ENCODE measurements at regions not wholly inside any gene's neighbourhood (a gene's known extent, or its start where the extent isn't known, plus 50 kb on each side); places are given as distances from the start of the nearest gene placed in this dataset.
A peak's percentile ranks its signal among the peaks of the same experiment; 100 is the strongest.
"Not testable (repeated sequence)": the region's sequence is repeated elsewhere in the genome, so short reads cannot be mapped to it uniquely, and the experiment has no call there.

DNA sequence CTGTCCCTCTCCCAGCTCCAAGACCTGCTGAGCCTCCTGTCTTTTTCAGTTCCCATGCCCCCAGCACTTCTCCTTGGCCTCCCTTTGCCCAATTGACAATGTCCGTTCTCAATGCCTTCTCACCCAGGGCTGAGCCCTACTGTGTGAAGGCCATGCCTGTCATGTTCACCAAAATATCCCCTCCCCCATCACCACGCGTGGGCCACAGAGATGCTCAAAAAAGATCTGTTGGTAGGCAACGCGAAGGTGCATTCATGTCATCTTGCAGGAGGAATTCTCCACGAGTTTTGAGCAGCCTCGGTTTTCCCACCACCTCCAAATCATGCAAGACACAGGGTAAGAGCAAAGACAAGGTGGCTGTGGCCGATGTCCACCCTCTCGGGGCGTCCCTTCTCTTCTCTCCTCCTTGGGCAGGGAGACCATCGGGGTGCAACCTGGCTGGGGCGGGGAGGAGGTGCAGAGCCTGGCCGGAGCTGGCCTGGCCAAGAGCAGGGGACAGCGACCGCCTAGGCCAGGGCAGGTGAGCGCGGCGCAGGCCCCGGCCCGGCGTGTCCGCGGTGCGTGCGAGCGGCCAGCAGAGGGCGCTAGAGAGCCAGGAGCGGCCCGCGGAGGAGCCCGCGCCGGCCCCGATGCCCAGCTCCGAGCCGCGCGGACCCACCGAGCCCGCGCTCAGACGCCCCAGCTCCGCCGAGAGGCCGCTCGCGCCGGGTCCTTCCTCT is 56.3 kb upstream of the KRTAP5-11 start:
- DNase-seq (ENCODE audit: low spot score): peak; percentile 15

DNA sequence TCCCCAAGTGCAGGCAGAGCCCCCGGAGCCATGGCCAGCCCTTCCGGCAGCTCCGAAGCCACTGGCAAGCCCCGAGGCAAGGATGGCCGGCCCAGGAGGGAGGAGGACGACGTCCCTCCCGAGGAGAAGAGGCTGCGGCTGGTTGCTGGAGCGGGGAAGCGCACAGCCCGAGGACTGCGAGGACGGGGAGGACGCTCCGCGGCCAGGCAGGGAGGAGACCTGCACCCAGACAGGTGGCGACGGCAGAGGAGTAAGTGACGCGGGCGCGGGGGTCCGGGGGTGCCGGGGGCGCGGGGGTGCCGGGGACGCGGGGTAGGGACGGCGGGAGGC is 56.8 kb upstream of the KRTAP5-11 start:
- DNase-seq (ENCODE audit: low spot score): not testable (repeated sequence)

DNA sequence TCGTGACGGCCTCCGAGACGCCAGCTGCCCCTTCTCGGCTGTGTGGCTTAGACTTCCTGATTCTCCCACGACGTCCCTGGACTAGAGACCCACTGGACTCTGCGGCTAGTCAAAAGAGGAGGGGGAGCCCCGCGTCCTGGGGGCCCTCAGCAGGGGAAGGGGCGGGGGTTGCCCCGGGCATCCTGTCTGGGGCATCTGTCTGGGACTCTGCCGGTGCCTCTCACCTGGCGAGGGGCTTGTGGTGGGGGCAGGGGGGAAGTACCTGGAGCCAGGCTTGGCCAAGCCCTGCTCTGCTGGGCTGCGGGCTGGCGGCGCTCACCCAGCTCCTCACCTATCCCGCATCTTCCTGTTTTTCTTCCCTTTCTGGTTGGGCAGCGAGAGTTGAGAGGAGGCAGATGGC is 57.2 kb upstream of the KRTAP5-11 start:
- not testable (repeated sequence) for DNase-seq (ENCODE audit: low spot score)

DNA sequence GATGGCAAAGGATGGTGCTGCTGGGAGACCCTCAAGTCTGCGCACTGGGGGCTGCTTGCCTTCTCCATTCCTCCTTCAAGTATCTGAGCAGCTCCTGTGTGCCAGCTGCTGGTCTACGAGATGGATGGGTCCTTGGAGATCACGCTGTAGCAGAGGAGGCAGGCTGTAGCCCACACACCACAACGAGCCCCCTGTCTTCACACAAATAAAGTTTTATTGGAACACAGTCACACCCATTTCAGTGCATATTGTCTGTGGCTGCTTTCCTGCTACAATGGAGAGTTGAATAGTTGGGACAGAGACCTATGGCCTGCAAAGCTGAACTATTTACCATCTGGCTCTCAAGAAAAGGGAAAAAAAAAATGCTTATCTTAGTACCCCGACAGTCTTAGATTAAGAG is 64.4 kb upstream of the KRTAP5-11 start:
- DNase-seq (ENCODE audit: low spot score): not testable (repeated sequence)

DNA sequence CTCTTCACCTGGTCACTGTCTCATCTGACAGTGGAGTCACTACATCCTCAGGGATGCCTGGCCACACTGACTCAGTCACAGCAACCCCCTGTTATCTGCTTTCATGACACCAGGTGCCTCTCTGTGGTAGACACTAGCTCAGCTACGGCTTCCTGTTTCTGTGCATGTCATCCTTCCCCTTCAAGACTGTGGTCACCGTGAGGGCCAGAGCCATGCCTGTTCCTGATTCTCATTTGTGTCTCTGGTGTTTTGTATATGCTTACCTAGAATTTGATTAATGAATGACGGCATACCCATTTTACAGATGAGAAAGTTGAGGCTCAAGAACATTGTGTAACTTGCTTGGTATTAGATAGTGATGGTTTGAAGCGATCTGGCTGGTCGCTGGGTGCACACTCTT is 70.3 kb upstream of the KRTAP5-11 start:
- not testable (repeated sequence) for DNase-seq (ENCODE audit: low spot score)

DNA sequence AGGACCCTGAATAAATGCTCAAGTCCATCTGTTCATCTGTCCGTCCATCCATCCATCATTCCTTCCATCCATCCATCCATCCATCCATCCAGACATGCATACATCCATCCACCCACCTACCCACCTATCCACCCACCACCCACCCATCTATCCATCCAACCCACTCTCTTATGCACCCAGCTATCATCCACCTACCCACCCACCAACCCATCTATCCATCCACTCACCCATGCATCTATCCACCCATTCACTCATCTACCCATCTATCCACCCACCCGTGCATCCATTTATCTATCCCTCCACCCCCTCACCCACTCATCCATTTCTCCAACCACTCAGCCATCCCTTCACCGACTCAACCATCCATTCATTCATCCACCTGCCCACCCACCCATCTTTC is 71.7 kb upstream of the KRTAP5-11 start:
- DNase-seq (ENCODE audit: low spot score): not testable (repeated sequence)

DNA sequence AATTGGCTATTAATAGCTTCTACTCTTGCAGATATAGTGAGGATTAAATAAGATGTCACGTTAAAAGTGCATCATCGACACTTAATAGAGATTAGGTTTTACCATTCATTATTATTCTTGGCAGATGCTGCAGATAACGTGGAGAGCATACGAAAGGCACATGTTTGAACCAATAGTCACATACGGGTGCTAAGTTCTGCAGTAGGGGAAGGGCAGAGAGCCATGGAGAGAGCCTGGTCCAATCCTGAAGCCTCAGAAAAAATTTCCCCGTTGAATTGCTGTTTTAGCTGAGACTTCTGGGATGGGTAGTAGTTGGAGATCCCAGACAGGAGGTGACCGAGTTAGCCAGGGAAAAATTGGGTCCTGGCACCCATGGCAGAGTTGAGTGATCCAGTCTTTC is 72.4 kb upstream of the KRTAP5-11 start:
- DNase-seq (ENCODE audit: low spot score): not testable (repeated sequence)

DNA sequence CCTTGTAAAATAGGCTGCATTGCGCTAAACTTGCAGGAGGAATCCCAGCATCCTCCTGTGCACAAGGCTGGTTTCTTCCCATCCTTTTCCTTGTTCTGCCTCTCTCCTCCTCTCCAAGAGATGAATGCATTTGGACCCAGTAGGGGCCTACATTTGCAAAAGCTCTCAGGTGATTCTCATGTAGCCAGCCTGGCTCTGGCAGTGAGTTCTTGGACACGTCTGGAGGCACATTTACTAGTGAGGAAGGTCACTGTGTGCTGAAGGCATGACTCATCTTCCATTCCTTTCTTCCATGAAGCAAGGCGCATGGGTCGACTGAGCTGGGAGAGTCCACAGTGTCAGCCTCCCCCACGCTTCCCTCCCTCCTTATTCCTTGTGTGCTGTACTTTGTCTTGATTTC is 73.8 kb upstream of the KRTAP5-11 start:
- not testable (repeated sequence) for DNase-seq (ENCODE audit: low spot score)

DNA sequence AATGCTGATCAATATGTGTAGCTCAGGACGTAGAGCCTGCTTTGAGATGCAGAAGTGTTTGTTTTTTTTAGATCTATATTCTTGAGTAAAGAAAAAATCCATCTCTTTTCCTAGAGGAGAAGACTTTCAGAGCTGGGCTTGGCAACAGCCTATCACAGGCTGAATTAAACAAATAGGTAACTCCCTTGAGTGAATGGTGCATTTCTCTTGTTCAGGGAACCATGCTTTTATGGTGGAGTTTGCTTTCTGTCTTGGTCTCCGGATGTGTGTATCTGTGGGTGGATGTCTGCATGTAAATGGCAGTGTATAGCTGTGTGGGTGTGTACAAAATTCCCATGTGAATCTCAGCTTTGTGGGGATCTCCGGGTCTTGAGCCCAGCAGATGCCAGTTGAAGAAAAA is 82.3 kb upstream of the KRTAP5-11 start:
- not testable (repeated sequence) for DNase-seq (ENCODE audit: low spot score)

DNA sequence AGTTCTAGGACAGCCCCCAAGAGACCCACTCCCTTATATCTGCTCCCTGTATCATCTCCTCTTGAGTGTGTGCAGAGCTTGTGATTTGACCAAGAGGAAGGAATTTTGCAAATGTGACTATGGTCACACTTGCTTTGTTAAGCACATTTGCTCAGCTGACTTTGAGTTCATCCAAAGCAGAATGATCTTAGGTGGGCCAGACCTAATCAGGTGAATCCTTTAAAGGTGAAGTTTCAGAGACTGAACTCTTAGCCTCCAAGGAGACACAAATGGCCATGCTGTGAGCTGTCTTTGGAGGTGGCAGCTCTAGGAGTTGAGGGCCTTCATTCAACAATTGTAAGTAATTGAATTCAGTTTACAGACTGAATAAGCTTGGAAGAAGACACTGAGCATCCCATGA is 115.4 kb upstream of the KRTAP5-11 start:
- not testable (repeated sequence) for DNase-seq (ENCODE audit: low spot score)

DNA sequence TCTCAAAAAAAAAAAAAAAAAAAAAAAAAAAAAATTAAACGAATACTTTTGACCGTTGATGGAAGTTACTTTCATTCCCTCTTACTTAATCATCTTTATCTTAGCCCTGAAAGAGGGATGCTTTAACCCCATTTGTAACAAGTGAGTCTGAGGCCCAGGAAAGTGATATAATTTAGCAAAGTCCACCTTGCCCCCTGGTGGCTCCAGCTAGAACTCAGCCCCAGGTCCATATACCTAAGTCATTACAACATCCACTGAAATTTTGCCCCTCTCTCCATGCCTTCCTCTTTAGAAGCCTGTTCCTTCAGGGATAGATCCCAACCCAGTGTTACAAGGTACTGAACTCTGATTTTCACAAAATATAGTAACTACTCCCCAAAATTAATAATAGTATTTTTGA is 116.3 kb upstream of the KRTAP5-11 start:
- DNase-seq (ENCODE audit: low spot score): not testable (repeated sequence)

DNA sequence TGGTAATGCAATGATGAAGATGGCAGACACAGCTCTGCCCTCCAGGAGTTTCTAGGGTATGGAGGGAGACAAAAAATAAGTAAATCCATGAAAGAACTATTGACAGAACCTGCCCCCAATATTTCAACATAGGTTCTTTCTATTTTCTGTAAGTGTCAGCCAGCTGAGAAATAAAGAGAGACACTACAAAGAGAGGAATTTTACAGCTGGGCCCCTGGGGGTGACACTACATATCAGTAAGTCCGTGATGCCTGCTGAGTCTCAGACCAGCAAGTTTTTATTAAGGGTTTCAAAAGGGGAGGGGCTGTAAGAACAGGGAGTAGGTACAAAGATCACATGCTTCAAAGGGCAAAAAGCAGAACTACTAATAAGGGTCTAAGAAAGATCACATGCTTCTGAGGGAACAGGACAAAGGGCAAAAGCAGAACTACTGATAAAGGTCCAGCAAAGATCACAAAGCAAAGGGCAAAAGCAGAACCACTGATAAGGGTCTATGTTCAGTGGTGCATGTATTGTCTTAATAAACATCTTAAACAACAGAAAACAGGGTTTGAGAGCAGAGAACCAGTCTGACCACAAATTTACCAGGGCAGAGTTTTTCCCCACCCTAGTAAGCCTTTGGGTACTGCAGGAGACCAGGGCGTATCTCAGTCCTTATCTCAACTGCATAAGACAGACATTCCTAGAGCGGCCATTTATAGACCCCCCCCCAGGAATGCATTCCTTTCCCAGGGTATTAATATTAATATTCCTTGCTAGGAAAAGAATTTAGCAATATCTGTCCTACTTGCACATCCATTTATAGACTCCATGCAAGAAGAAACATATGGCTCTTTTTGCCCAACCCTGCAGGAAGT is 119.0 kb upstream of the KRTAP5-11 start:
- DNase-seq (ENCODE audit: low spot score): not testable (repeated sequence)

DNA sequence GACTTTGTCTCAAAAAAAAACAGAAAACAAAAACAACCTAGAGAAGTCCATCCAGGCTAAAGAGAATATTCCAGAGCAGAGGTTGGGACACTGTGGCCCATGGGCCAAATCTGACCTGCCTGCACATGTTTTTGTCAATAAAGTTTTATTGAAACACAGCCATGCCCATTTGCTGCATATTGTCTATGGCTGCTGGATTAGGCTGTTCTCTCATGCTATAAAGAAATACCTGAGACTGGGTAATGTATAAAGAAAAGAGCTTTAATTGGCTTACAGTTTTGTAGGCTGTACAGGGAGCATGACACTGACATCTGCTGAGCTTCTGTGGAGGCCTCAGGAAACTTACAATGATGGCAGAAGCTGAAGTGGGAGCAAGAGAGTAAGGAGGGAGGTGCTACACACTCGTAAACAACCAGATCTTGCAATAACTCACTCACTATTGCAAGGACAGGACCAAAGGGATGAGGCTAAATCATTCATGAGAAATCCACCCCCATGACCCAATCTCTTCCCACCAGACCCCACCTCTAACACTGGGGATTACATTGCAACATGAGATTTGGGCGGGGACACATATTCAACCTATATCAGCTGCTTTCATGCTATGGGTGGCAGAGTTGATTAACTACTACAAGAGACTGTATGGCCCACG is 122.5 kb upstream of the KRTAP5-11 start:
- DNase-seq (ENCODE audit: low spot score): not testable (repeated sequence)

DNA sequence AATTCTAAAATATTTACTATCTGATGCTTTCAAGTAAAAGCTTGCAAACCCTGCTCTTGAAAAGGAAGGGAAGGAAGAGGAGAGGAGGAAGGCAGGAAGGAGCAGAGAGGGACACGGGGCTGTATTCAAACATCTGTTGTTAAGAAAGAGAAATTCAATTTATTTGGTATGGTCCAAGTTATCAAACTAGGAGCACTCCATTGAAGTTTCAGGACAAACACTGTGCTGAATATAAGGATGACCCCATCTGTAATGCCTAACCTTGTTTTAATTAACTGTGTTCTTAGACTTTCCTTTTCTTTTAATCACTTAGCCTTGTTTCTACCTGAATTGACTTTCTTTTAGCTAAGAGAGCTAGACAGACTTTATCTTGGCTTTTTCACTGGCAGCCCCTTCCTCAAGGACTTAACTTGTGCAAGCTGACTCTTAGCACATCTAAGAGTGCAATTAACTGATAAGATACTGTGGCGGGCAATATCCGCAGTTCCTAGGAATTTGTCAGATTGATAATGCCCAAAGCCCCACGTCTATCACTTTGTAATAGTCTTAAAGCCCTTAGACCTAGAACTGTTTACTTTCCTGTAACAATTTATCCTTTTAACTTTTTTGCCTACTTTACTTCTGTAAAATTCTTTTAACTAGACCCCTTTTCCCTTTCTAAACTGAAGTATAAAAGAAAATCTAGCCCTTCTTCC is 123.2 kb upstream of the KRTAP5-11 start:
- DNase-seq (ENCODE audit: low spot score): not testable (repeated sequence)

DNA sequence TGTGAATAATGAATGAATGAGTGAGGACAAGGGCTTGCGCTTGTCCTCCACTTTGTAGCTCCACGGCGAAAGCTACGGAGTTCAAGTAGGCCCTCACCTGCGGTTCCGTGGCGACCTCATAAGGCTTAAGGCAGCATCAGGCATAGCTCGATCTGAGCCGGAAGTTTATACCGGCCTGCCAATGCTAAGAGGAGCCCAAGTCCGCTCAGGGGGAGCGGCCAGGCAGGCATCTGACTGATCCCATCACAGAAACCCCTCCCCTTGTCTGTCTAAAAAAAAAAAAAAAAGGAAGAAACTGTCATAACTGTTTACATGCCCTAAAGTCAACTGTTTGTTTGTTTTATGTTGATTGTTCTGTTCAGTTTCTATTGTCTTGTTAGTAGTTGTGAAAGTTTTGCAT is 124.4 kb upstream of the KRTAP5-11 start:
- not testable (repeated sequence) for DNase-seq (ENCODE audit: low spot score)

DNA sequence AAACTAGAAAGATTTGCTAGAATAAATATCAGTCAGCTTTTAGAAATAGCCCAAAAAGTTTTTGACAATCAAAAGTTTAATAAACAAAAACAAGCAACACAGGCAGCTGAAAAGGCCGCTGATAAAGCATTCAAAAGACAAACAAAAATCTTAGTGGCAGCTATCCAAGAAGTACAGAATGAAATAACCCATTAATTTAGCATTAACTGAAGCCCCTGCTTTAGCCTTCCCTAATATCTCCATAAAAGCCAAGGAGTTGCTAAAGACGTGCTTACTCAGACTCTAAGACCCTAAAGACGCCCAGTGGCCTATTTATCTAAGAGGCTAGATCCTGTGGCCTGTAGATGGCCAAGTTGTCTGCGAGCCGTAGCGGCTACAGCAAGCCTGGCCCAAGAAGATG is 123.5 kb upstream of the DEFB108B start:
- DNase-seq (ENCODE audit: low spot score): not testable (repeated sequence)

DNA sequence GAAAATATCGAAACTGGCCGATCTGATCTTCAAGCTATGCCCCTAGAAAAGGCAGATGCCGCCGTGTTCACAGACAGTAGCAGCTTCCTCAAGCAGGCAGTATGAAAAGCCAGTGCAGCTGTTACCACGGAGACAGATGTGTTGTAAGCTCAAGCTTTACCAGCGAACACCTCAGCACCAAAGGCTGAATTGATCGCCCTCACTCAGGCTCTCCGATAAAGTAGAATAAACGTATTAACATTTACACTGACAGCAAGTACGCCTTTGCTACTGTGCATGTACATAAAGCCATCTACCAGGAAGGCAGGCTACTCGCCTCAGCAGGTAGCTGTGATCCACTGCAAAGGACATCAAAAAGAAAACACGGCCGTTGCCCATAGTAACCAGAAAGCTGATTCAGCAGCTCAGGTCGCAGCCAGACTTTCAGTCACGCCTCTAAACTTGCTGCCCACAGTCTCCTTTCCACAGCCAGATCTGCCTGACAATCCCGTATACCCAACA is 122.8 kb upstream of the DEFB108B start:
- not testable (repeated sequence) for DNase-seq (ENCODE audit: low spot score)

DNA sequence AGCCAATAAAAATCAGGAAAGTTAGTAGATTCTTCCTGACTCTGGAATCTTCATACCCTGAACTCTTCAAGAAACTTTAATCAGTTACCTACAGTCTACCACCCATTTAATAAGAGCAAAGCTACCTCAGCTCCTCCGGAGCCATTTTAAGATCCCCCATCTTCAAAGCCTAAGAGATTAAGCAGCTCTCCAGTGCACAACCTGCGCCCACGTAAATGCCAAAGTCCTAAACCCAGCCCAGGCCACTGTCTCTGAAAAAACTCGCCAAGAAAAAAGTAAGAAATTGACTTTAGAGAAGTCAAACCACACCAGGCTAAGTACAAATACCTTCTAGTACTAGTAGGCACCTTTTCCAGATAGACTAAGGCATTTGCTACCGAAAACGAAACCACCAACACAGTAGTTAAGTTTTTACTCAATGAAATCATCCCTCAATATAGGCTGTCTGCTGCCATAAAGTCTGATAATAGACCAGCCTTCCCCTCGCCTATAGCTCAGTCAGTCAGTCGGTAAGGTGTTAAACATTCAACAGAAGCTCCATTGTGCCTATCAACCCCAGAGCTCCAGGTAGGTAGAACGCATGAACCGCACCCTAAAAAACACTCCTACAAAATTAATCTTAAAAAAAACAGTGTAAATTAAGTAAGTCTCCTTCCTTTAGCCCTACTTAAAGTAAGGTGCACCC is 122.2 kb upstream of the DEFB108B start:
- DNase-seq (ENCODE audit: low spot score): not testable (repeated sequence)

DNA sequence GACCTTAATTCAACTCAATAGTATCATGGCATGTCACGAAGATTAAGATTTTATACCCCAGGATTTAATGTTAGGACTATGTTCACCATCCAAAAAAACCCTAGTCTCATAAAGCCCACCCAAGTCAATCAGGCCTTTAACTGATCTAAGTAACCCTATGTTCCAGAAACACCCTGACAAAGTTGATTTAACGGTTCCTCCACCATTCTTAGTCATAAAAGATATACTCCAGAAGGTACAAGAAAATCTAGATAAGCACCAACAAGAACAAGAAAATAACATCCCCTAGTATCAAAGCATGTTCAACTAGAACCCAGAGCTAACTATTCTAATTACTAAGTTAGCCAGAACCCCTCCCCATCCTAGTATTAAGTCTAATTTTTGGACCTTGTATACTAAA is 120.7 kb upstream of the DEFB108B start:
- not testable (repeated sequence) for DNase-seq (ENCODE audit: low spot score)

DNA sequence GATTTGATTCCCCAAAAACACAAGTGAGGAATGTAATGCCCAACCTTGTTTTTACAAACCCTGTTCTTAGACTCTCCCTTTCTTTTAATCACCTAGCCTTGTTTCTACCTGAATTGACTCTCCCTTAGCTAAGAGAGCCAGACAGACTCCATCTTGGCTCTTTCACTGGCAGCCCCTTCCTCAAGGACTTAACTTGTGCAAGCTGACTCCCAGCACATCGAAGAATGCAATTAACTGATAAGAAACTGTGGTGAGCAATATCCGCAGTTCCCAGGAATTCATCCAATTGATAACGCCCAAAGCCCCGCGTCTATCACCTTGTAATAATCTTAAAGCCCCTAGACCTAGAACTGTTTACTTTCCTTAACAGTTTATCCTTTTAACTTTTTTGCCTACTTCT is 120.2 kb upstream of the DEFB108B start:
- not testable (repeated sequence) for DNase-seq (ENCODE audit: low spot score)

DNA sequence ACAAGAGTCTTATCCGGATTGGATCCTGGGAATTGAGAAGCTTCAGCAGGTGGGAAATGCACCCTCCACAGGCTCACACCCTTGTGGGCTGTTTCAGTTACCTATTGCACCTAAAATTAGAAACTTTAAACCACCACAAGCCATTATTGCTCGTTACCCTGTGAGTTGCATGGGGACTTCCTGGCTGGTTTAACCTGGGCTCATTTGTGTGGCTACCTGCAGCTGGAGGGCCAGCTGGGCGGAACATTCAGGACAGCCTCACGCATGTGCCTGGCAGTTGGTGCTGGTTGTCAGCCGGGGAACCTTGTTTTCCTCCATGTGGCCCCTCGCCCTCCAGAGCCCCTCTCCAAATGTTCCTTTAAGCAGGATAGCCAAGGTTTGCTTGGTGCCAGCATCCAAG is 118.5 kb upstream of the DEFB108B start:
- DNase-seq (ENCODE audit: low spot score): not testable (repeated sequence)
